ENCODE measurements at regions not wholly inside any gene's neighbourhood (a gene's known extent, or its start where the extent isn't known, plus 50 kb on each side); places are given as distances from the start of the nearest gene placed in this dataset.

- 92% methylated on average over 3 of the region's 3 CpGs; no CpG with 5 or more reads in 1 of the 2 experiments for WGBS, 2 experiments (ENCODE audit: extremely low coverage in 1 of 2, insufficient coverage in 1 of 2, insufficient read length in 1 of 2, insufficient replicate concordance in 2 of 2, low coverage in 1 of 2, low lambda C conversion rate in 2 of 2, missing lambda C conversion rate in 1 of 2)
- H3K4me3 ChIP-seq (ENCODE audit: extremely low read depth in 1 of 4, insufficient read depth in 2 of 4, low read depth in 3 of 4, low read length in 4 of 4), result no peak overlapping the region
- no peak overlapping the region for H4K5ac ChIP-seq (ENCODE audit: insufficient read length, low read depth, low read length)
- H3K4me1 ChIP-seq (replicated peaks in 1 of 4; ENCODE audit: control insufficient read depth in 3 of 4, insufficient read depth in 4 of 4, low read length in 3 of 4), result no peaks in the 10 kb centered on the region
- H2BK5ac ChIP-seq (ENCODE audit: low read depth, low read length), result no peak overlapping the region
- H3K9me3 ChIP-seq (ENCODE audit: insufficient read depth in 2 of 2, low read depth in 1 of 2, low read length in 1 of 2), result no peaks in the 10 kb centered on the region; a peak in 1 of 4 replicates
- H3K56ac ChIP-seq (replicated peaks; ENCODE audit: insufficient read length, low read depth, low read length), result no peak overlapping the region
- no peak overlapping the region for H3K4ac ChIP-seq (replicated peaks; ENCODE audit: insufficient read length, low read depth, low read length)
- no peak overlapping the region for H3K9ac ChIP-seq (replicated peaks in 1 of 4; ENCODE audit: extremely low read depth in 1 of 4, low read depth in 3 of 4, low read length in 3 of 4)
- no peak overlapping the region for H3K4me2 ChIP-seq (ENCODE audit: insufficient read depth in 1 of 2, low read depth in 2 of 2, low read length in 2 of 2)
- H4K91ac ChIP-seq (replicated peaks; ENCODE audit: insufficient read length, low read length), result no peak overlapping the region
- no peak overlapping the region for H2AK5ac ChIP-seq (ENCODE audit: low read depth, low read length)
- FAIRE-seq, result no peak
- no peaks in the 10 kb centered on the region for H3K23me2 ChIP-seq (ENCODE audit: low read depth, low read length)
- H3K18ac ChIP-seq (ENCODE audit: extremely low read depth, low read length), result no peak overlapping the region
- no peak overlapping the region for H3K23ac ChIP-seq (ENCODE audit: insufficient read length)
- ChIA-PET POLR2A (ENCODE audit: partially characterized antibody) (no interaction called here), CTCF (ENCODE audit: partially characterized antibody) (no interaction called here)
- H3K79me2 ChIP-seq (ENCODE audit: control insufficient read depth in 1 of 2, insufficient read depth in 2 of 2, low read length in 2 of 2), result no peaks in the 10 kb centered on the region
- no peaks in the 10 kb centered on the region for H4K20me1 ChIP-seq (replicated peaks in 1 of 2; ENCODE audit: control insufficient read depth in 1 of 2, insufficient read depth in 2 of 2, low read length in 2 of 2)
- H3K14ac ChIP-seq (ENCODE audit: insufficient read length), result no peak overlapping the region
- no peaks in the 10 kb centered on the region for H3K79me1 ChIP-seq (ENCODE audit: low read depth, low read length)
- no peak overlapping the region for H2AFZ ChIP-seq (ENCODE audit: low read length)
- no peak overlapping the region for H3K27ac ChIP-seq (ENCODE audit: low read depth, low read length)
- H2BK12ac ChIP-seq (ENCODE audit: low read depth, low read length), result no peak overlapping the region
- no peak overlapping the region for H4K8ac ChIP-seq (ENCODE audit: extremely low read depth, insufficient read depth, low read length)
- no peaks in the 10 kb centered on the region for H3K36me3 ChIP-seq (ENCODE audit: control insufficient read depth in 2 of 4, insufficient read depth in 4 of 4, low read length in 3 of 4)
- no peak for TF ChIP-seq SIRT6 (IDR thresholded peaks at IDR 0.05; ENCODE audit: low read length)
- H2BK15ac ChIP-seq (ENCODE audit: low read length), result no peak overlapping the region
- no peaks in the 10 kb centered on the region for H3K27me3 ChIP-seq (replicated peaks in 1 of 4; ENCODE audit: control insufficient read depth in 3 of 4, extremely low read depth in 1 of 4, insufficient read depth in 3 of 4, low read length in 3 of 4)
- DNase-seq (ENCODE audit: low read depth in 1 of 2, low spot score in 2 of 2), result no peak
- H2BK120ac ChIP-seq (replicated peaks; ENCODE audit: low read depth, low read length), result no peak overlapping the region
- no peak overlapping the region for H2BK20ac ChIP-seq (ENCODE audit: low read length)
Observed at GRCh38 chr13:22773465-22773864, 407.3 kb upstream of the SGCG start.
